Activated CD8-positive, alpha-beta T cell treated with anti-CD3 and anti-CD28 coated beads for 36 hours (primary cell): ENCODE measurements at regions not wholly inside any gene's neighbourhood (a gene's known extent, or its start where the extent isn't known, plus 50 kb on each side); places are given as distances from the start of the nearest gene placed in this dataset.

Source experiments
- ATAC-seq: fragments of 200-7000 bp; cut with Tn5 transposase; one replicate; pipeline ENCODE4 v1.10.0; 2021; ENCODE audit warnings: mild to moderate bottlenecking, moderate library complexity
- CTCF ChIA-PET: fragments of 350-600 bp; sonication (Branson Sonifier 250); formaldehyde crosslinking; loops from one replicate; lab custom pipeline; 2021; ENCODE audit warnings: antibody characterized with exemption; lab: Charles Lee
- POLR2A ChIA-PET: fragments of 350-600 bp; sonication (Branson Sonifier 250); formaldehyde crosslinking; loops from one replicate; lab custom pipeline; 2021; ENCODE audit warnings: antibody characterized with exemption; lab: Charles Lee
- DNase-seq: peaks from one replicate; pipeline ENCODE4 v3.0.0-alpha.2; 2020
- H3K27ac Mint-ChIP-seq: one replicate; pipeline ENCODE4 v1.8.0; 2021; ENCODE audit warnings: mild to moderate bottlenecking, mixed read lengths
- H3K27me3 Mint-ChIP-seq: one replicate; pipeline ENCODE4 v1.8.0; 2021; ENCODE audit warnings: mixed read lengths
- H3K36me3 Mint-ChIP-seq: one replicate; pipeline ENCODE4 v1.8.0; 2021; ENCODE audit warnings: low read depth, mixed read lengths
- H3K4me1 Mint-ChIP-seq: one replicate; pipeline ENCODE4 v1.8.0; 2021; ENCODE audit warnings: low read depth, mixed read lengths
- H3K4me3 Mint-ChIP-seq: one replicate; pipeline ENCODE4 v1.8.0; 2021; ENCODE audit warnings: mild to moderate bottlenecking, moderate library complexity, mixed read lengths
- H3K9me3 Mint-ChIP-seq: one replicate; pipeline ENCODE4 v1.8.0; 2021; ENCODE audit warnings: mixed read lengths
- CTCF ChIP-seq: fragments of 200-600 bp; IDR thresholded peaks from one replicate; pipeline ENCODE4 v1.8.0; 2022; ENCODE audit warnings: antibody characterized with exemption, mild to moderate bottlenecking
- intact Hi-C: fragments of 100-400 bp; cut with micrococcal nuclease; formaldehyde crosslinking; loops from one replicate; pipeline ENCODE4 v1.10.0; 2022

GRCh38 chr13:86462011-86462410 is 662.8 kb upstream of the SLITRK6 start:
- DNase-seq: no peak
- H3K9me3 Mint-ChIP-seq: peaks cover 8% of the 10 kb centered on the region
- no peaks in the 10 kb centered on the region for H3K4me1 Mint-ChIP-seq
- ChIA-PET CTCF (no interaction called here), POLR2A (no interaction called here)
- ATAC-seq: no peak
- no peaks in the 10 kb centered on the region for H3K36me3 Mint-ChIP-seq
- no peak overlapping the region for H3K27ac Mint-ChIP-seq
- no peaks in the 10 kb centered on the region for H3K27me3 Mint-ChIP-seq
- intact Hi-C loops: no loop called here
- no peak overlapping the region for H3K4me3 Mint-ChIP-seq
- no peak for TF ChIP-seq CTCF

- H3K36me3 Mint-ChIP-seq: no peaks in the 10 kb centered on the region
- no peak overlapping the region for H3K27ac Mint-ChIP-seq
- H3K4me3 Mint-ChIP-seq: no peak overlapping the region
- DNase-seq (no peak), ATAC-seq (no peak)
- no peaks in the 10 kb centered on the region for H3K27me3 Mint-ChIP-seq
- H3K9me3 Mint-ChIP-seq: peaks cover 6% of the 10 kb centered on the region
- POLR2A ChIA-PET: no interaction called here
- intact Hi-C loops: no loop called here
- H3K4me1 Mint-ChIP-seq: no peaks in the 10 kb centered on the region
- CTCF ChIA-PET: no interaction called here
- no peak for TF ChIP-seq CTCF
Observed at GRCh38 chr13:86464193-86464592, 665.0 kb upstream of the SLITRK6 start.

- no peak for ATAC-seq
- Mint-ChIP-seq H3K4me3 (no peak overlapping the region), H3K9me3 (peaks cover 6% of the 10 kb centered on the region), H3K27me3 (no peaks in the 10 kb centered on the region), H3K27ac (no peak overlapping the region), H3K36me3 (no peaks in the 10 kb centered on the region), H3K4me1 (no peaks in the 10 kb centered on the region)
- POLR2A ChIA-PET: no interaction called here
- CTCF ChIA-PET: no interaction called here
- no peak for TF ChIP-seq CTCF
- intact Hi-C loops: no loop called here
- DNase-seq: no peak
Observed at GRCh38 chr13:86474971-86475370, 675.8 kb upstream of the SLITRK6 start.

GRCh38 chr13:86476656-86477055 is 677.4 kb upstream of the SLITRK6 start:
- intact Hi-C loops: no loop called here
- H3K9me3 Mint-ChIP-seq: peaks cover 6% of the 10 kb centered on the region
- no peak overlapping the region for H3K27ac Mint-ChIP-seq
- ATAC-seq (no peak), DNase-seq (no peak)
- no peaks in the 10 kb centered on the region for H3K4me1 Mint-ChIP-seq
- CTCF ChIA-PET: no interaction called here
- no peak for TF ChIP-seq CTCF
- no peaks in the 10 kb centered on the region for H3K36me3 Mint-ChIP-seq
- POLR2A ChIA-PET: no interaction called here
- no peak overlapping the region for H3K4me3 Mint-ChIP-seq
- no peaks in the 10 kb centered on the region for H3K27me3 Mint-ChIP-seq

GRCh38 chr13:86486582-86486981 is 687.4 kb upstream of the SLITRK6 start:
- no peaks in the 10 kb centered on the region for H3K4me1 Mint-ChIP-seq
- no peaks in the 10 kb centered on the region for H3K36me3 Mint-ChIP-seq
- TF ChIP-seq CTCF: no peak
- H3K27me3 Mint-ChIP-seq: no peaks in the 10 kb centered on the region
- intact Hi-C loops: no loop called here
- ChIA-PET CTCF (no interaction called here), POLR2A (no interaction called here)
- ATAC-seq (no peak), DNase-seq (no peak)
- H3K4me3 Mint-ChIP-seq: no peak overlapping the region
- H3K9me3 Mint-ChIP-seq: peaks cover 8% of the 10 kb centered on the region
- no peak overlapping the region for H3K27ac Mint-ChIP-seq
